Transverse colon (tissue), 4 donors: ENCODE measurements at regions not wholly inside any gene's neighbourhood (a gene's known extent, or its start where the extent isn't known, plus 50 kb on each side); places are given as distances from the start of the nearest gene placed in this dataset.

ENCODE experiments used
- DNase-seq: peaks from one replicate; pipeline ENCODE4 v3.0.0-alpha.2; 2019
- H3K27ac ChIP-seq, 4 donors: fragments of 200-600 bp; sonication (generic); 2 replicates each; pipeline ENCODE4 v1.5.1; 2016 to 2018; ENCODE audit warnings: inconsistent platforms in 4 of 4
- H3K27me3 ChIP-seq: fragments of 200-600 bp; sonication (generic); 2 replicates; pipeline ENCODE4 v1.5.1; 2017; ENCODE audit warnings: inconsistent platforms
- H3K36me3 ChIP-seq, 4 donors: fragments of 200-600 bp; sonication (generic); 2 replicates each; pipeline ENCODE4 v1.5.1; 2017 to 2019; ENCODE audit warnings: inconsistent platforms in 4 of 4
- H3K4me1 ChIP-seq, 4 donors: fragments of 200-600 bp; sonication (generic); 2 replicates each; pipeline ENCODE4 v1.5.1; 2017 to 2020; ENCODE audit warnings: inconsistent platforms in 4 of 4
- H3K4me3 ChIP-seq, 4 donors: fragments of 200-600 bp; sonication (generic); 1 replicate in 1 of 4; 2 replicates in 3 of 4; pipeline versions ENCODE4 v1.5.1 to v1.6.1; 2017 to 2019; ENCODE audit warnings: inconsistent platforms in 4 of 4
- H3K9me3 ChIP-seq, 2 donors: fragments of 200-600 bp; sonication (generic); 2 replicates each; pipeline ENCODE4 v1.5.1; 2017 to 2019; ENCODE audit warnings: inconsistent platforms in 2 of 2
- CTCF ChIP-seq, 5 experiments: fragments of 200-600 bp in 3 of 5; fragments of 450-650 bp in 2 of 5; sonication (generic) in 3 of 5; IDR thresholded peaks; 1 replicate in 2 of 5; 2 replicates in 3 of 5; pipeline ENCODE4 v1.5.1; 2016 to 2017; ENCODE audit warnings: antibody characterized with exemption in 5 of 5, inconsistent platforms in 3 of 5, mild to moderate bottlenecking in 2 of 5, moderate library complexity in 1 of 5
- EP300 ChIP-seq: sonication (generic); formaldehyde crosslinking; IDR thresholded peaks from one replicate; pipeline ENCODE4 v1.6.1; 2017; ENCODE audit warnings: antibody characterized with exemption, low read depth
- POLR2A ChIP-seq: fragments of 450-650 bp; IDR thresholded peaks from one replicate; pipeline ENCODE4 v1.6.1; 2016; ENCODE audit warnings: antibody characterized with exemption, mild to moderate bottlenecking, moderate library complexity
- POLR2AphosphoS5 ChIP-seq, 3 donors: sonication (generic); formaldehyde crosslinking; IDR thresholded peaks; one replicate each; pipeline ENCODE4 v1.6.1; 2016; ENCODE audit warnings: antibody characterized with exemption in 3 of 3
- WGBS, 2 donors: methylation state at CpG; one replicate each; pipeline ENCODE4 v1.1.5; 2018; ENCODE audit warnings: low coverage in 1 of 2; 5-methylcytosine and 5-hydroxymethylcytosine counted together
- in situ Hi-C, 4 donors: fragments of 200-750 bp; cut with MboI; loops; one replicate each; pipeline versions ENCODE4 v1.15.0 to v1.15.1; 2017; ENCODE audit warnings: low sequenced_read_pairs in 3 of 4, low pct_ligation_motif_present in 1 of 4, low pct_unique_long_range_greater_than_20kb in 1 of 4
- intact Hi-C: fragments of 100-400 bp; cut with DNase I; formaldehyde crosslinking; loops from one replicate; pipeline ENCODE4 v1.15.1; 2023; ENCODE audit warnings: low total_unique reads

- Histone ChIP-seq H3K27me3 (peaks cover 12% of the 10 kb centered on the region), H3K27ac (no peak overlapping the region), H3K36me3 (no peaks in the 10 kb centered on the region), H3K9me3 (no peaks in the 10 kb centered on the region), H3K4me1 (no peaks in the 10 kb centered on the region), H3K4me3 (no peak overlapping the region)
- intact Hi-C loops: no loop called here
- no peak for DNase-seq
- TF ChIP-seq EP300 (no peak), POLR2A (no peak), POLR2AphosphoS5 (IDR thresholded peaks at IDR 0.05) (no peak), CTCF (IDR thresholded peaks at IDR 0.05) (no peak)
- in situ Hi-C loops: no loop called here
- WGBS, 2 donors: 95% methylated on average over 2 of the region's 2 CpGs; no CpG with 5 or more reads in 1 of the 2 donors
Observed at GRCh38 chr2:45282646-45283045, 273.4 kb upstream of the SIX2 start.

- no peak overlapping the region for H3K27ac ChIP-seq
- no peaks in the 10 kb centered on the region for H3K4me1 ChIP-seq
- TF ChIP-seq CTCF (IDR thresholded peaks at IDR 0.05): no peak
- no peak for TF ChIP-seq EP300
- no peak for TF ChIP-seq POLR2AphosphoS5 (IDR thresholded peaks at IDR 0.05)
- no peak for TF ChIP-seq POLR2A
- in situ Hi-C loops: no loop called here
- H3K36me3 ChIP-seq: no peaks in the 10 kb centered on the region
- H3K27me3 ChIP-seq: peaks cover 12% of the 10 kb centered on the region
- H3K4me3 ChIP-seq: no peak overlapping the region
- intact Hi-C loops: no loop called here
- DNase-seq: no peak
- no peaks in the 10 kb centered on the region for H3K9me3 ChIP-seq
- 81% methylated on average over 7 of the region's 7 CpGs; no CpG with 5 or more reads in 1 of the 2 donors for WGBS, 2 donors
Observed at GRCh38 chr2:45281311-45281710, 272.1 kb upstream of the SIX2 start.

- no peak for TF ChIP-seq POLR2A
- no peak for TF ChIP-seq CTCF (IDR thresholded peaks at IDR 0.05)
- no peak for TF ChIP-seq EP300
- no peak for TF ChIP-seq POLR2AphosphoS5 (IDR thresholded peaks at IDR 0.05)
- Histone ChIP-seq H3K27ac (no peak overlapping the region), H3K36me3 (no peaks in the 10 kb centered on the region), H3K4me1 (no peaks in the 10 kb centered on the region), H3K4me3 (no peak overlapping the region), H3K9me3 (no peaks in the 10 kb centered on the region), H3K27me3 (peaks cover 12% of the 10 kb centered on the region)
- DNase-seq: no peak
- in situ Hi-C loops (no loop called here), intact Hi-C loops (no loop called here)
- 87 to 88% methylated on average over 6 to 18 of the region's 18 CpGs for WGBS, 2 donors
Observed at GRCh38 chr2:45280794-45281193, 271.5 kb upstream of the SIX2 start.

- no peaks in the 10 kb centered on the region for H3K4me1 ChIP-seq
- 79 to 80% methylated on average over 1 to 2 of the region's 2 CpGs for WGBS, 2 donors
- in situ Hi-C loops: no loop called here
- no peak for DNase-seq
- intact Hi-C loops: no loop called here
- H3K27ac ChIP-seq: no peak overlapping the region
- no peak overlapping the region for H3K4me3 ChIP-seq
- TF ChIP-seq EP300 (no peak), POLR2AphosphoS5 (IDR thresholded peaks at IDR 0.05) (no peak), CTCF (IDR thresholded peaks at IDR 0.05) (no peak)
- no peaks in the 10 kb centered on the region for H3K9me3 ChIP-seq
- no peaks in the 10 kb centered on the region for H3K36me3 ChIP-seq
- peaks cover 12% of the 10 kb centered on the region for H3K27me3 ChIP-seq
Observed at GRCh38 chr2:45279356-45279755, 270.1 kb upstream of the SIX2 start.
